ENCODE measurements at regions not wholly inside any gene's neighbourhood (a gene's known extent, or its start where the extent isn't known, plus 50 kb on each side); places are given as distances from the start of the nearest gene placed in this dataset.

DNA sequence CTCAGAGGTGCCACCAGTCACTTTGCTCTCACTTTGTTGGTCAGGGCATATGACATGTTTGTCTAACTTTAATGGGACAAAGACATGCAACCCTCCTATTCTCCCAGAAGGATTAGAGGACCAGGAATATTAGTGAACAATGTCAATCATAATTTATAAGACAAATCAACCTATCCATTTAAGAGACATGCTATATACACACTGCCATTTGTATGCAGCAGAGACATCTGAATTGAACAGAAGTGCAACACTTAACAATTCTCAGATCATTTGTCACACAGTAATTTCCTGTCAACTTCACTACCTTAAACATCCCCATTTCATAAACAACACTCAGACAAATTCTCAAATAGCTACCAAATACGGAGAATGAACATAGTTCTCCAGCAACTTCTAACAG lies 273.6 kb upstream of the RGMB start:
- no peaks in the 10 kb centered on the region for H3K27me3 ChIP-seq (ENCODE audit: control insufficient read depth, insufficient read depth, low read length)
- no peaks in the 10 kb centered on the region for H3K9me3 ChIP-seq (ENCODE audit: control insufficient read depth, insufficient read depth, low read length)
- H3K27ac ChIP-seq (ENCODE audit: low read depth, low read length), result no peak overlapping the region
- H3K4me1 ChIP-seq (ENCODE audit: control insufficient read depth, insufficient read depth, low read length), result peaks cover 24% of the 10 kb centered on the region
- no peak overlapping the region for H3K4me3 ChIP-seq (ENCODE audit: low read depth, low read length)
- no peak overlapping the region for H3K9ac ChIP-seq (ENCODE audit: low read depth, low read length)
- no peaks in the 10 kb centered on the region for H3K36me3 ChIP-seq (ENCODE audit: control insufficient read depth, insufficient read depth, low read length)

- Histone ChIP-seq H3K9ac (ENCODE audit: low read depth, low read length) (no peak overlapping the region), H3K9me3 (ENCODE audit: control insufficient read depth, insufficient read depth, low read length) (no peaks in the 10 kb centered on the region), H3K4me3 (ENCODE audit: low read depth, low read length) (no peak overlapping the region), H3K27ac (ENCODE audit: low read depth, low read length) (no peak overlapping the region), H3K4me1 (ENCODE audit: control insufficient read depth, insufficient read depth, low read length) (peaks cover 24% of the 10 kb centered on the region), H3K27me3 (ENCODE audit: control insufficient read depth, insufficient read depth, low read length) (no peaks in the 10 kb centered on the region), H3K36me3 (ENCODE audit: control insufficient read depth, insufficient read depth, low read length) (no peaks in the 10 kb centered on the region)
These were observed 272.7 kb upstream of the RGMB start for GRCh38 chr5:98500811-98501210.

GRCh38 chr5:98503616-98504015 lies 269.8 kb upstream of the RGMB start:
- Histone ChIP-seq H3K27me3 (ENCODE audit: control insufficient read depth, insufficient read depth, low read length) (no peaks in the 10 kb centered on the region), H3K4me3 (ENCODE audit: low read depth, low read length) (no peak overlapping the region), H3K36me3 (ENCODE audit: control insufficient read depth, insufficient read depth, low read length) (no peaks in the 10 kb centered on the region), H3K9me3 (ENCODE audit: control insufficient read depth, insufficient read depth, low read length) (no peaks in the 10 kb centered on the region), H3K9ac (ENCODE audit: low read depth, low read length) (no peak overlapping the region), H3K4me1 (ENCODE audit: control insufficient read depth, insufficient read depth, low read length) (peaks cover 8% of the 10 kb centered on the region), H3K27ac (ENCODE audit: low read depth, low read length) (no peak overlapping the region)

- Histone ChIP-seq H3K36me3 (ENCODE audit: control insufficient read depth, insufficient read depth, low read length) (no peaks in the 10 kb centered on the region), H3K4me3 (ENCODE audit: low read depth, low read length) (no peak overlapping the region), H3K9me3 (ENCODE audit: control insufficient read depth, insufficient read depth, low read length) (no peaks in the 10 kb centered on the region), H3K9ac (ENCODE audit: low read depth, low read length) (no peak overlapping the region), H3K27me3 (ENCODE audit: control insufficient read depth, insufficient read depth, low read length) (no peaks in the 10 kb centered on the region), H3K4me1 (ENCODE audit: control insufficient read depth, insufficient read depth, low read length) (peaks cover 8% of the 10 kb centered on the region), H3K27ac (ENCODE audit: low read depth, low read length) (no peak overlapping the region)
These were observed 269.0 kb upstream of the RGMB start for GRCh38 chr5:98504505-98504904.

- H3K27me3 ChIP-seq (ENCODE audit: control insufficient read depth, insufficient read depth, low read length), result no peaks in the 10 kb centered on the region
These were observed 263.1 kb upstream of the RGMB start for GRCh38 chr5:98510143-98510985.

DNA sequence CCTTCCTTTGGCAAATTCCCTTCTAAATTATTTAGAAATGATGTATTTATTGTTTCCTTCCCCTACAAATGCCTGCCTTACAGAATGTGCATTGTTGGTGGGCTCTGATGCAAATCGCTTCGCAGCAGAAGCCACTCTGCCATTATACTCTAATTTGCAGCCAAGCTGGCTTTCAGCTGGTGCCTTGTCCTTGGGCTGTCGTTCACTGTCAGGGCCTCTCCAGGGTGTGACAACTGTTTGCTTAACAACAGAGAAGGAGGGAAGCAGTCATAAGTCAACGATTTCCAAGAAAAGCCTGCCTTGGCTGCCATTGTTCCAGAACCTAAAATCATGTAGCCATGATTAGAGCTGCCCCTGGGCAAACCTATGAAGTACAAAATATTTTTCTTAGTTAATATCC lies 260.1 kb upstream of the RGMB start:
- Histone ChIP-seq H3K9me3 (ENCODE audit: control insufficient read depth, insufficient read depth, low read length) (no peaks in the 10 kb centered on the region), H3K9ac (ENCODE audit: low read depth, low read length) (no peak overlapping the region), H3K4me3 (ENCODE audit: low read depth, low read length) (no peak overlapping the region), H3K4me1 (ENCODE audit: control insufficient read depth, insufficient read depth, low read length) (peaks cover 13% of the 10 kb centered on the region), H3K36me3 (ENCODE audit: control insufficient read depth, insufficient read depth, low read length) (no peaks in the 10 kb centered on the region), H3K27ac (ENCODE audit: low read depth, low read length) (peak overlapping the region; percentile 23), H3K27me3 (ENCODE audit: control insufficient read depth, insufficient read depth, low read length) (no peaks in the 10 kb centered on the region)

More at GRCh38 chr5:98510143-98510985, 263.1 kb upstream of the RGMB start:
- H3K27ac ChIP-seq (ENCODE audit: low read depth, low read length), result no peak overlapping the region
- no peaks in the 10 kb centered on the region for H3K36me3 ChIP-seq (ENCODE audit: control insufficient read depth, insufficient read depth, low read length)
- H3K4me3 ChIP-seq (ENCODE audit: low read depth, low read length), result no peak overlapping the region
- peaks cover 7% of the 10 kb centered on the region for H3K4me1 ChIP-seq (ENCODE audit: control insufficient read depth, insufficient read depth, low read length)
- H3K9me3 ChIP-seq (ENCODE audit: control insufficient read depth, insufficient read depth, low read length), result no peaks in the 10 kb centered on the region
- no peak overlapping the region for H3K9ac ChIP-seq (ENCODE audit: low read depth, low read length)

- no peaks in the 10 kb centered on the region for H3K27me3 ChIP-seq (ENCODE audit: control insufficient read depth, insufficient read depth, low read length)
- no peak overlapping the region for H3K4me3 ChIP-seq (ENCODE audit: low read depth, low read length)
- no peaks in the 10 kb centered on the region for H3K9me3 ChIP-seq (ENCODE audit: control insufficient read depth, insufficient read depth, low read length)
- no peak overlapping the region for H3K9ac ChIP-seq (ENCODE audit: low read depth, low read length)
- peaks cover 13% of the 10 kb centered on the region for H3K4me1 ChIP-seq (ENCODE audit: control insufficient read depth, insufficient read depth, low read length)
- no peaks in the 10 kb centered on the region for H3K36me3 ChIP-seq (ENCODE audit: control insufficient read depth, insufficient read depth, low read length)
- no peak overlapping the region for H3K27ac ChIP-seq (ENCODE audit: low read depth, low read length)
These were observed 259.2 kb upstream of the RGMB start for GRCh38 chr5:98514215-98514614.

DNA sequence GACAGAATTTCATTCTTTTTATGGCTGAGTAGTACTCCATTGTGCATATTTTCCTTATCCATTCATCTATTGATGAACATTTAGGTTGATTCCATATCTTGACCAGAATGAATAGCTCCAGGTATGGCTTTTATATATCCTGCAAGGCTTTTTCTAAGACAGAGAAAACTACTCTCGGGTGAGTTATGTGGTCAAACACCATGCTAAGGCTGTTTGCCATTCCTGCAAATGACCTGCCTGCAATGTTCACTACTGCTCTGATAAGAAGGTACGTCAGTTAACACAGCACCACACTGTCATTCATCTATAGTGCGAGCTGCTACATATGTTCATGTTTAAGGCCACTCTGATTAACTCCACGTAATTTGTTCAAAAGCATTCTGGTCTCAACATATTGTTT lies 256.8 kb upstream of the RGMB start:
- Histone ChIP-seq H3K9ac (ENCODE audit: low read depth, low read length) (no peak overlapping the region), H3K4me3 (ENCODE audit: low read depth, low read length) (no peak overlapping the region)

DNA sequence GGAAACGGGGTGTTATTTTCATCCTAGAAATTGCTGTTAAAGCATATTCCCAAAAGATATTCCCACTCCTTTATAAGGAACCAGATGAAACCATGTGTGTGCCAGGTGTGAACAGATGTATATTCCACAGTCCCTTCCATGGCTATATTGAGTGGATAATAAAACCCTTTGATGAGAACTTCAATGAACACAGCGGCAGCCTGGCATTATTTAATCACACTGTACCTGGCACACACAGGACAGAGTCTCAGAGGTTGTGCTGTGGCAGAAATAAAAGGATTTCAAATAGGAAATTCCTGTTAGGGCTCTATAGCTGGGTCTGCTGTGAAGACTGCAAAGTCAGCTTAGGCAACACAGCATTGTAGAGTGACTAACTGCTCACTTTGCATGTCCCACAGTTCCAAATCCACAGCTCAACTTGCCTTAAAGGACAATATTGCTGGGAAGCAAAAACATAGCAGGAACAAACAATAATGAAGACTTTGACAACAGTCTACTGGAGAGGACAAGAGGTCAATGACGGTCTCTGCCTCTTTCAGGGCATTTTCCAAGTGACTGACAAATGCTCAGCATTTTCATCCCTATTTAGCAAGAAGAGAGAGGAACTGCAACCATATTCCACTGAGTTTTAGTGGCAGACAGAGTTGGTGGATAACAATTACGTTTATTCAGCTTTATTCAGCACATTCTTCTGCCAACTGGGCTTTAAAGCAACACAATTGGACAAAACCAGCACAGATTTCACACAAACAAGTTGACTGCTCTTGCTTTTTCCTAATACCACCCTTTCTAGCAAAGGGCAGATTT lies 255.7 kb upstream of the RGMB start:
- H3K27me3 ChIP-seq (ENCODE audit: control insufficient read depth, insufficient read depth, low read length), result no peaks in the 10 kb centered on the region
- H3K9ac ChIP-seq (ENCODE audit: low read depth, low read length), result no peak overlapping the region
- H3K27ac ChIP-seq (ENCODE audit: low read depth, low read length), result no peak overlapping the region
- H3K4me1 ChIP-seq (ENCODE audit: control insufficient read depth, insufficient read depth, low read length), result peaks cover 13% of the 10 kb centered on the region; the same call in 1 of the 2 replicates
- no peaks in the 10 kb centered on the region for H3K9me3 ChIP-seq (ENCODE audit: control insufficient read depth, insufficient read depth, low read length)
- no peak overlapping the region for H3K4me3 ChIP-seq (ENCODE audit: low read depth, low read length)
- no peaks in the 10 kb centered on the region for H3K36me3 ChIP-seq (ENCODE audit: control insufficient read depth, insufficient read depth, low read length)

More for the DNA sequence above, 256.8 kb upstream of the RGMB start:
- Histone ChIP-seq H3K36me3 (ENCODE audit: control insufficient read depth, insufficient read depth, low read length) (no peaks in the 10 kb centered on the region), H3K4me1 (ENCODE audit: control insufficient read depth, insufficient read depth, low read length) (peaks cover 13% of the 10 kb centered on the region; the same call in 1 of the 2 replicates), H3K27me3 (ENCODE audit: control insufficient read depth, insufficient read depth, low read length) (no peaks in the 10 kb centered on the region), H3K27ac (ENCODE audit: low read depth, low read length) (no peak overlapping the region), H3K9me3 (ENCODE audit: control insufficient read depth, insufficient read depth, low read length) (no peaks in the 10 kb centered on the region)

- H3K9ac ChIP-seq (ENCODE audit: low read depth, low read length), result no peak overlapping the region
- H3K4me1 ChIP-seq (ENCODE audit: control insufficient read depth, insufficient read depth, low read length), result 0 out of 2 replicates have a peak, but pooled peaks cover 7% of the 10 kb centered on the region
- no peaks in the 10 kb centered on the region for H3K36me3 ChIP-seq (ENCODE audit: control insufficient read depth, insufficient read depth, low read length)
- H3K27me3 ChIP-seq (ENCODE audit: control insufficient read depth, insufficient read depth, low read length), result no peaks in the 10 kb centered on the region
- no peak overlapping the region for H3K27ac ChIP-seq (ENCODE audit: low read depth, low read length)
- no peak overlapping the region for H3K4me3 ChIP-seq (ENCODE audit: low read depth, low read length)
- H3K9me3 ChIP-seq (ENCODE audit: control insufficient read depth, insufficient read depth, low read length), result no peaks in the 10 kb centered on the region
These were observed 254.7 kb upstream of the RGMB start for GRCh38 chr5:98518754-98519153.

GRCh38 chr5:98519571-98519970 lies 253.9 kb upstream of the RGMB start:
- Histone ChIP-seq H3K4me1 (ENCODE audit: control insufficient read depth, insufficient read depth, low read length) (0 out of 2 replicates have a peak, but pooled peaks cover 6% of the 10 kb centered on the region), H3K36me3 (ENCODE audit: control insufficient read depth, insufficient read depth, low read length) (no peaks in the 10 kb centered on the region), H3K9me3 (ENCODE audit: control insufficient read depth, insufficient read depth, low read length) (no peaks in the 10 kb centered on the region), H3K27me3 (ENCODE audit: control insufficient read depth, insufficient read depth, low read length) (no peaks in the 10 kb centered on the region), H3K9ac (ENCODE audit: low read depth, low read length) (no peak overlapping the region), H3K4me3 (ENCODE audit: low read depth, low read length) (no peak overlapping the region), H3K27ac (ENCODE audit: low read depth, low read length) (no peak overlapping the region)
